HEK293T (cell line): ENCODE measurements at regions not wholly inside any gene's neighbourhood (a gene's known extent, or its start where the extent isn't known, plus 50 kb on each side); places are given as distances from the start of the nearest gene placed in this dataset.

Experiments used
- ARNT ChIP-seq: fragments of 450-650 bp; IDR thresholded peaks from 2 replicates; pipeline ENCODE4 v1.6.1; 2017; ENCODE audit warnings: mild to moderate bottlenecking
- BHLHE40 ChIP-seq: fragments of 450-650 bp; IDR thresholded peaks from 2 replicates; pipeline ENCODE4 v1.6.1; 2016; ENCODE audit warnings: mild to moderate bottlenecking, moderate library complexity, borderline replicate concordance
- CTBP1 ChIP-seq: fragments of 450-650 bp; IDR thresholded peaks from 2 replicates; pipeline ENCODE4 v1.6.1; 2016; ENCODE audit warnings: borderline replicate concordance
- ELF4 ChIP-seq: fragments of 450-650 bp; IDR thresholded peaks from 2 replicates; pipeline ENCODE4 v1.6.1; 2017; ENCODE audit warnings: antibody characterized with exemption
- FOXA1 ChIP-seq: fragments of 450-650 bp; IDR thresholded peaks from 2 replicates; pipeline ENCODE4 v1.6.1; 2016; ENCODE audit warnings: mild to moderate bottlenecking
- FOXK2 ChIP-seq: fragments of 450-650 bp; IDR thresholded peaks from 2 replicates; pipeline ENCODE4 v1.6.1; 2016; ENCODE audit warnings: mild to moderate bottlenecking
- FOXM1 ChIP-seq: fragments of 450-650 bp; IDR thresholded peaks from 2 replicates; pipeline ENCODE4 v1.6.1; 2017; ENCODE audit warnings: mild to moderate bottlenecking, borderline replicate concordance
- SP1 ChIP-seq: fragments of 450-650 bp; IDR thresholded peaks from 2 replicates; pipeline ENCODE4 v1.6.1; 2017
- SUZ12 ChIP-seq: fragments of 450-650 bp; IDR thresholded peaks from 2 replicates; pipeline ENCODE4 v1.6.1; 2016; ENCODE audit warnings: mild to moderate bottlenecking
- TARDBP ChIP-seq: fragments of 450-650 bp; IDR thresholded peaks from 2 replicates; pipeline ENCODE4 v1.6.1; 2016
- TF ChIP-seq, protein P1 (sequence below): fragments of 450-650 bp; IDR thresholded peaks from 2 replicates; pipeline ENCODE4 v1.6.1; 2016

DNA sequence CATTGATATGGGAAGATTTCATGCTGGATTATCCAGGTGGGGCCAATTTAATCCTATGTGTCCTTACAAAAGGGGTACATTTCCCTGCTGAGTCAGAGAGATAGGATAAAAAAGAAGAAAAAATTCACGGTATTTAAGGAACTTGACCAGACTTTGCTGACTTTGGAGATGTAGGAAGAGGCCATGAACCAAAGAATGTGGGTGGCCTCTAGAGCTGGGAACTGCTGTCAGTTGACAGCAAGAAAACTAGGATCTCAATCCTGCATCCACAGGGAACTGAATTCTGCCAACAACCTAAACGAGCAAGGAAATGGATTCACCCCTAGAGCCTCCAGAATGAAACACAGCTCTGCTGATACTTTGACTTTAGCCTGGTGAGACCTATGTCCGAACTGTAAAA lies 148.1 kb upstream of the SLC24A5 start:
- no peak for TF ChIP-seq CTBP1
- TF ChIP-seq SP1 = no peak
- TF ChIP-seq FOXA1 = no peak
- TF ChIP-seq ELF4 = no peak
- TF ChIP-seq, protein P1, sequence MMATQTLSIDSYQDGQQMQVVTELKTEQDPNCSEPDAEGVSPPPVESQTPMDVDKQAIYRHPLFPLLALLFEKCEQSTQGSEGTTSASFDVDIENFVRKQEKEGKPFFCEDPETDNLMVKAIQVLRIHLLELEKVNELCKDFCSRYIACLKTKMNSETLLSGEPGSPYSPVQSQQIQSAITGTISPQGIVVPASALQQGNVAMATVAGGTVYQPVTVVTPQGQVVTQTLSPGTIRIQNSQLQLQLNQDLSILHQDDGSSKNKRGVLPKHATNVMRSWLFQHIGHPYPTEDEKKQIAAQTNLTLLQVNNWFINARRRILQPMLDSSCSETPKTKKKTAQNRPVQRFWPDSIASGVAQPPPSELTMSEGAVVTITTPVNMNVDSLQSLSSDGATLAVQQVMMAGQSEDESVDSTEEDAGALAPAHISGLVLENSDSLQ = no peak
- no peak for TF ChIP-seq TARDBP
- no peak for TF ChIP-seq SUZ12
- TF ChIP-seq BHLHE40 = no peak
- no peak for TF ChIP-seq FOXM1
- TF ChIP-seq FOXK2 = no peak
- no peak for TF ChIP-seq ARNT
